Mucosa of stomach (tissue), 1 donor: ENCODE measurements at regions not wholly inside any gene's neighbourhood (a gene's known extent, or its start where the extent isn't known, plus 50 kb on each side); places are given as distances from the start of the nearest gene placed in this dataset.

ENCODE experiments used
- H3K27me3 ChIP-seq: one replicate; pipeline ENCODE4 v1.7.0; 2013; ENCODE audit warnings: mild to moderate bottlenecking, low read length; ENCODE audit not compliant: control insufficient read depth, insufficient read depth
- H3K36me3 ChIP-seq: one replicate; pipeline ENCODE4 v1.7.0; 2013; ENCODE audit warnings: low read length; ENCODE audit not compliant: control insufficient read depth, insufficient read depth
- H3K4me1 ChIP-seq: one replicate; pipeline ENCODE4 v1.7.0; 2013; ENCODE audit warnings: mild to moderate bottlenecking, low read length; ENCODE audit not compliant: control insufficient read depth, insufficient read depth
- H3K4me3 ChIP-seq: one replicate; pipeline ENCODE4 v1.7.0; 2013; ENCODE audit warnings: low read length
- H3K9ac ChIP-seq: one replicate; pipeline ENCODE4 v1.7.0; 2013; ENCODE audit warnings: mild to moderate bottlenecking, low read length, moderate library complexity
- H3K9me3 ChIP-seq: one replicate; pipeline ENCODE4 v1.7.0; 2013; ENCODE audit warnings: mild to moderate bottlenecking, low read length, moderate library complexity; ENCODE audit not compliant: control insufficient read depth
- donor health status: Pancreatic carcinoma.

GRCh38 chr3:150022381-150023238 is 51.9 kb upstream of the PFN2 start:
- Histone ChIP-seq H3K9me3 (no peaks in the 10 kb centered on the region), H3K36me3 (no peaks in the 10 kb centered on the region)

DNA sequence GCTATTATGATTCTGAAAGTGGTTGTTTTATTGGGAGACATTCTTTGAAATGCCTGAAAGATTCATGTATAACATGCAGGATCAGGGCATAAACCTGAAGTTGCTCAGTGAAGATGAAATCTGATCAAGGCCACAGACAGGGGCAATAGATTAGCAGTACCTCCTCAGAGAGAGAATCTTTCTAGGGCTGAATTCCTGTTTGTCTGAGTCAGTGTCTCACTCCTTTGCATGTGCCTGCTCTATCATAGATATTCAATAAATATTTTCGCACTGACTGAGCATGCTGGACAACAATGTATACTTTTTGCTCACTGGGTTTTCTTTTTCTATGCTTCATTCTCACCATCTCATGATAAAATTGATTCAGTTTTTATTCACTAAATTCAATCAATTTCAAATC is 49.8 kb upstream of the PFN2 start:
- no peaks in the 10 kb centered on the region for H3K9me3 ChIP-seq
- no peak overlapping the region for H3K4me3 ChIP-seq
- no peaks in the 10 kb centered on the region for H3K36me3 ChIP-seq
- no peaks in the 10 kb centered on the region for H3K4me1 ChIP-seq
- no peak overlapping the region for H3K9ac ChIP-seq
- no peaks in the 10 kb centered on the region for H3K27me3 ChIP-seq

More at GRCh38 chr3:150022381-150023238, 51.9 kb upstream of the PFN2 start:
- H3K4me3 ChIP-seq: no peak overlapping the region
- no peaks in the 10 kb centered on the region for H3K4me1 ChIP-seq
- H3K27me3 ChIP-seq: no peaks in the 10 kb centered on the region
- no peak overlapping the region for H3K9ac ChIP-seq
